Neutrophil (primary cell): ENCODE measurements at regions not wholly inside any gene's neighbourhood (a gene's known extent, or its start where the extent isn't known, plus 50 kb on each side); places are given as distances from the start of the nearest gene placed in this dataset.
"Not testable (repeated sequence)": the region's sequence is repeated elsewhere in the genome, so short reads cannot be mapped to it uniquely, and the experiment has no call there.

Experiments used
- H3K27ac ChIP-seq: fragments of 200-600 bp; sonication (generic); 2 replicates; pipeline ENCODE4 v1.5.1; 2016; ENCODE audit warnings: mild to moderate bottlenecking, moderate library complexity
- H3K27me3 ChIP-seq: fragments of 200-600 bp; sonication (generic); 2 replicates; pipeline ENCODE4 v1.6.0; 2016; ENCODE audit warnings: mild to moderate bottlenecking
- H3K36me3 ChIP-seq: fragments of 200-600 bp; sonication (generic); 2 replicates; pipeline ENCODE4 v1.5.1; 2017
- H3K4me1 ChIP-seq, 2 experiments: fragments of 200-600 bp in 1 of 2; sonication (generic) in 1 of 2; 1 replicate in 1 of 2; 2 replicates in 1 of 2; pipeline versions ENCODE4 v1.5.1 to v1.6.1; 2013 to 2016; ENCODE audit warnings: low read depth in 1 of 2, low read length in 1 of 2, mild to moderate bottlenecking in 1 of 2, moderate library complexity in 1 of 2; ENCODE audit not compliant: control insufficient read depth in 1 of 2, insufficient read depth in 1 of 2
- H3K4me3 ChIP-seq, 2 experiments: fragments of 200-600 bp in 1 of 2; sonication (generic) in 1 of 2; 1 replicate in 1 of 2; 2 replicates in 1 of 2; pipeline ENCODE4 v1.5.1; 2013 to 2016; ENCODE audit warnings: low read depth in 1 of 2, low read length in 1 of 2, mild to moderate bottlenecking in 1 of 2, moderate library complexity in 1 of 2
- H3K9me3 ChIP-seq: fragments of 200-600 bp; sonication (generic); 2 replicates; pipeline ENCODE4 v1.5.1; 2016
- CTCF ChIP-seq: fragments of 200-600 bp; sonication (generic); IDR thresholded peaks from 2 replicates; pipeline ENCODE4 v1.5.1; 2016; ENCODE audit warnings: antibody characterized with exemption

GRCh38 chr2:132268977-132269523 is 107.3 kb upstream of the ANKRD30BL start:
- H3K27ac ChIP-seq = no peak overlapping the region
- no peaks in the 10 kb centered on the region for H3K9me3 ChIP-seq
- no peaks in the 10 kb centered on the region for H3K4me1 ChIP-seq
- no peaks in the 10 kb centered on the region for H3K36me3 ChIP-seq
- no peak for TF ChIP-seq CTCF
- no peak overlapping the region for H3K4me3 ChIP-seq
- H3K27me3 ChIP-seq = peaks cover 45% of the 10 kb centered on the region

- H3K27ac ChIP-seq = no peak overlapping the region
- no peak overlapping the region for H3K4me3 ChIP-seq
- H3K4me1 ChIP-seq = no peaks in the 10 kb centered on the region
These were observed 108.5 kb upstream of the ANKRD30BL start for GRCh38 chr2:132270255-132270654.

GRCh38 chr2:132270981-132271546 is 109.3 kb upstream of the ANKRD30BL start:
- TF ChIP-seq CTCF = no peak
- no peak overlapping the region for H3K4me3 ChIP-seq
- no peaks in the 10 kb centered on the region for H3K9me3 ChIP-seq
- H3K27me3 ChIP-seq = peaks cover 37% of the 10 kb centered on the region
- H3K36me3 ChIP-seq = no peaks in the 10 kb centered on the region
- H3K27ac ChIP-seq = no peak overlapping the region
- no peaks in the 10 kb centered on the region for H3K4me1 ChIP-seq

More at GRCh38 chr2:132270255-132270654, 108.5 kb upstream of the ANKRD30BL start:
- Histone ChIP-seq H3K27me3 (peaks cover 45% of the 10 kb centered on the region), H3K36me3 (no peaks in the 10 kb centered on the region), H3K9me3 (no peaks in the 10 kb centered on the region)
- TF ChIP-seq CTCF = no peak

- H3K9me3 ChIP-seq, H3K4me1 ChIP-seq, H3K4me3 ChIP-seq, H3K27ac ChIP-seq, H3K36me3 ChIP-seq: not testable (repeated sequence)
- H3K27me3 ChIP-seq = peaks cover 30% of the 10 kb centered on the region
These were observed 110.0 kb upstream of the ANKRD30BL start for GRCh38 chr2:132271794-132272193.

GRCh38 chr2:132272713-132273112 is 111.0 kb upstream of the ANKRD30BL start:
- Histone ChIP-seq H3K27ac (no peak overlapping the region), H3K4me1 (no peaks in the 10 kb centered on the region), H3K9me3 (no peaks in the 10 kb centered on the region), H3K4me3 (no peak overlapping the region), H3K36me3 (no peaks in the 10 kb centered on the region), H3K27me3 (peaks cover 21% of the 10 kb centered on the region)
- TF ChIP-seq CTCF = no peak

- H3K27ac ChIP-seq, H3K36me3 ChIP-seq, H3K4me1 ChIP-seq, H3K9me3 ChIP-seq, H3K4me3 ChIP-seq: not testable (repeated sequence)
- peaks cover 12% of the 10 kb centered on the region for H3K27me3 ChIP-seq
These were observed 111.8 kb upstream of the ANKRD30BL start for GRCh38 chr2:132273585-132273984.
